ENCODE measurements at regions not wholly inside any gene's neighbourhood (a gene's known extent, or its start where the extent isn't known, plus 50 kb on each side); places are given as distances from the start of the nearest gene placed in this dataset.

- no peak overlapping the region for H3K4me2 ChIP-seq (replicated peaks; ENCODE audit: extremely low read depth, low read length, poor library complexity, severe bottlenecking)
- 71% methylated on average over 1 of the region's 1 CpG for WGBS (ENCODE audit: insufficient coverage)
- H3K27ac Mint-ChIP-seq = no peak overlapping the region
- no peak overlapping the region for H3K4me3 ChIP-seq (replicated peaks in 1 of 3; ENCODE audit: low read depth in 2 of 3, low read length in 3 of 3)
- intact Hi-C loops (cut with micrococcal nuclease) = no loop called here
- no peaks in the 10 kb centered on the region for H3K36me3 Mint-ChIP-seq
- H3K9ac ChIP-seq (ENCODE audit: insufficient read depth, low read length, poor library complexity, severe bottlenecking) = no peak overlapping the region
- H3K27ac ChIP-seq (ENCODE audit: low read depth in 1 of 2, low read length in 2 of 2) = no peak overlapping the region
- no peak overlapping the region for H2AFZ ChIP-seq (ENCODE audit: insufficient read depth, low read depth, low read length, poor library complexity, severe bottlenecking)
- no peaks in the 10 kb centered on the region for H3K36me3 ChIP-seq (replicated peaks in 1 of 2; ENCODE audit: control insufficient read depth in 1 of 2, insufficient read depth in 2 of 2, low read length in 2 of 2)
- H3K9me3 ChIP-seq (replicated peaks in 1 of 2; ENCODE audit: control insufficient read depth in 1 of 2, insufficient read depth in 1 of 2, low read length in 2 of 2) = no peaks in the 10 kb centered on the region
- H3K4me1 Mint-ChIP-seq = no peaks in the 10 kb centered on the region
- no peak overlapping the region for H3K4me3 Mint-ChIP-seq
- H3K27me3 Mint-ChIP-seq (ENCODE audit: low read depth in 3 of 3) = no peaks in the 10 kb centered on the region
- H3K4me1 ChIP-seq (ENCODE audit: control insufficient read depth in 1 of 2, insufficient read depth in 2 of 2, low read length in 2 of 2) = no peaks in the 10 kb centered on the region
- peaks cover 0 to 3% (median 0%) of the 10 kb centered on the region in 7 donors for H3K9me3 Mint-ChIP-seq
- no peaks in the 10 kb centered on the region for H3K27me3 ChIP-seq (ENCODE audit: control insufficient read depth in 2 of 2, insufficient read depth in 2 of 2, low read length in 2 of 2)
- TF ChIP-seq CTCF (IDR thresholded peaks at IDR 0.05) = no peak
- no peak for DNase-seq
- H4K20me1 ChIP-seq (ENCODE audit: insufficient read depth, low read length) = no peaks in the 10 kb centered on the region
- H3K79me2 ChIP-seq (ENCODE audit: insufficient read depth, low read length) = no peaks in the 10 kb centered on the region
Observed at GRCh38 chr3:135840436-135840835, 125.1 kb upstream of the PPP2R3A start.

GRCh38 chr3:135844386-135844785 is 121.1 kb upstream of the PPP2R3A start:
- Histone ChIP-seq H3K79me2 (ENCODE audit: insufficient read depth, low read length) (no peaks in the 10 kb centered on the region), H3K4me2 (replicated peaks; ENCODE audit: extremely low read depth, low read length, poor library complexity, severe bottlenecking) (no peak overlapping the region), H3K36me3 (replicated peaks in 1 of 2; ENCODE audit: control insufficient read depth in 1 of 2, insufficient read depth in 2 of 2, low read length in 2 of 2) (no peaks in the 10 kb centered on the region), H3K27me3 (ENCODE audit: control insufficient read depth in 2 of 2, insufficient read depth in 2 of 2, low read length in 2 of 2) (no peaks in the 10 kb centered on the region), H2AFZ (ENCODE audit: insufficient read depth, low read depth, low read length, poor library complexity, severe bottlenecking) (no peak overlapping the region), H3K4me3 (replicated peaks in 1 of 3; ENCODE audit: low read depth in 2 of 3, low read length in 3 of 3) (no peak overlapping the region), H3K4me1 (ENCODE audit: control insufficient read depth in 1 of 2, insufficient read depth in 2 of 2, low read length in 2 of 2) (no peaks in the 10 kb centered on the region), H4K20me1 (ENCODE audit: insufficient read depth, low read length) (no peaks in the 10 kb centered on the region), H3K9me3 (replicated peaks in 1 of 2; ENCODE audit: control insufficient read depth in 1 of 2, insufficient read depth in 1 of 2, low read length in 2 of 2) (no peaks in the 10 kb centered on the region), H3K9ac (ENCODE audit: insufficient read depth, low read length, poor library complexity, severe bottlenecking) (no peak overlapping the region), H3K27ac (ENCODE audit: low read depth in 1 of 2, low read length in 2 of 2) (no peak overlapping the region)
- Mint-ChIP-seq H3K4me3 (no peak overlapping the region), H3K36me3 (no peaks in the 10 kb centered on the region), H3K27me3 (ENCODE audit: low read depth in 3 of 3) (no peaks in the 10 kb centered on the region), H3K27ac (no peak overlapping the region), H3K4me1 (no peaks in the 10 kb centered on the region), H3K9me3 (peaks cover 0 to 5% (median 1%) of the 10 kb centered on the region in 7 donors)
- DNase-seq = no peak
- TF ChIP-seq CTCF (IDR thresholded peaks at IDR 0.05) = no peak
- intact Hi-C loops (cut with micrococcal nuclease) = no loop called here
